Parathyroid adenoma (tissue), 2 donors: ENCODE measurements at regions not wholly inside any gene's neighbourhood (a gene's known extent, or its start where the extent isn't known, plus 50 kb on each side); places are given as distances from the start of the nearest gene placed in this dataset.
"Not testable (repeated sequence)": the region's sequence is repeated elsewhere in the genome, so short reads cannot be mapped to it uniquely, and the experiment has no call there.

Experiments used
- H2AFZ ChIP-seq: fragments of 300-600 bp; sonication (generic); one replicate; pipeline ENCODE4 v1.7.0; 2017; ENCODE audit warnings: antibody characterized with exemption, mild to moderate bottlenecking
- H3K27ac ChIP-seq: fragments of 300-600 bp; sonication (generic); one replicate; pipeline ENCODE4 v1.7.0; 2017
- H3K27me3 ChIP-seq: fragments of 300-600 bp; sonication (generic); one replicate; pipeline ENCODE4 v1.7.0; 2017; ENCODE audit warnings: low read length; ENCODE audit not compliant: control insufficient read depth, insufficient read depth
- H3K36me3 ChIP-seq: fragments of 300-600 bp; sonication (generic); one replicate; pipeline ENCODE4 v1.7.0; 2017; ENCODE audit warnings: low read length; ENCODE audit not compliant: control insufficient read depth, insufficient read depth
- H3K4me1 ChIP-seq: fragments of 300-600 bp; sonication (generic); one replicate; pipeline ENCODE4 v1.7.0; 2017; ENCODE audit warnings: control low read depth
- H3K4me2 ChIP-seq: fragments of 300-600 bp; sonication (generic); one replicate; pipeline ENCODE4 v1.7.0; 2017; ENCODE audit warnings: low read length
- H3K4me3 ChIP-seq: fragments of 300-600 bp; sonication (generic); one replicate; pipeline ENCODE4 v1.7.0; 2017; ENCODE audit warnings: low read depth, low read length
- H3K79me2 ChIP-seq: fragments of 300-600 bp; sonication (generic); one replicate; pipeline ENCODE4 v1.7.0; 2017; ENCODE audit warnings: control low read depth
- H3K9ac ChIP-seq: fragments of 300-600 bp; sonication (generic); one replicate; pipeline ENCODE4 v1.7.0; 2017; ENCODE audit warnings: mild to moderate bottlenecking
- H3K9me3 ChIP-seq: fragments of 300-600 bp; sonication (generic); one replicate; pipeline ENCODE4 v1.7.0; 2017; ENCODE audit warnings: low read length; ENCODE audit not compliant: control insufficient read depth
- TF ChIP-seq, protein P1 (sequence below): fragments of 300-600 bp; sonication (generic); IDR thresholded peaks from one replicate; pipeline ENCODE4 v1.7.0; 2017; ENCODE audit warnings: antibody characterized with exemption, mild to moderate bottlenecking
- donor health status: primary hyperparathyroidism.

DNA sequence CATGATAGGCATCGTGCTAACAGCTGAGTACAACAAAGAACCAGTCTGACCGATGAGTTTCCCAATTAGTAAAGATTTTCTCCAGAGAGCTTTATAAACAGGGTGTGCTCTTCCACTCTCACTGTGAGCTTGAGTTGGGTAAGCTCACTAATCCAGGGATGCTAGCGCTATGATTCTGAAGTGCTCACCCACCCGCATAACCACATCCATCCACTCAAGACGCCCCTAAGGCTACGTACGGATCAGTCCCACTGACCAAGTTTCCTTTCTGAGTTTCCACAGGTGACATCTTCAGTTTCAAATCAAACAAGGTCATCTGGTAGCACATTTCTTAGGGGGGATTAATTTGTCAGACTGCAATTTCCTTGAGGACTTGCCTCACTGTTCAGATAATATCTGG, 141.1 kb upstream of the ABI3BP start:
- peaks cover 3% of the 10 kb centered on the region for H3K9me3 ChIP-seq
- no peak overlapping the region for H2AFZ ChIP-seq
- H3K4me3 ChIP-seq = no peak overlapping the region
- H3K4me1 ChIP-seq = no peaks in the 10 kb centered on the region
- no peaks in the 10 kb centered on the region for H3K79me2 ChIP-seq
- H3K27me3 ChIP-seq = no peaks in the 10 kb centered on the region
- H3K36me3 ChIP-seq = no peaks in the 10 kb centered on the region
- TF ChIP-seq, protein P1, sequence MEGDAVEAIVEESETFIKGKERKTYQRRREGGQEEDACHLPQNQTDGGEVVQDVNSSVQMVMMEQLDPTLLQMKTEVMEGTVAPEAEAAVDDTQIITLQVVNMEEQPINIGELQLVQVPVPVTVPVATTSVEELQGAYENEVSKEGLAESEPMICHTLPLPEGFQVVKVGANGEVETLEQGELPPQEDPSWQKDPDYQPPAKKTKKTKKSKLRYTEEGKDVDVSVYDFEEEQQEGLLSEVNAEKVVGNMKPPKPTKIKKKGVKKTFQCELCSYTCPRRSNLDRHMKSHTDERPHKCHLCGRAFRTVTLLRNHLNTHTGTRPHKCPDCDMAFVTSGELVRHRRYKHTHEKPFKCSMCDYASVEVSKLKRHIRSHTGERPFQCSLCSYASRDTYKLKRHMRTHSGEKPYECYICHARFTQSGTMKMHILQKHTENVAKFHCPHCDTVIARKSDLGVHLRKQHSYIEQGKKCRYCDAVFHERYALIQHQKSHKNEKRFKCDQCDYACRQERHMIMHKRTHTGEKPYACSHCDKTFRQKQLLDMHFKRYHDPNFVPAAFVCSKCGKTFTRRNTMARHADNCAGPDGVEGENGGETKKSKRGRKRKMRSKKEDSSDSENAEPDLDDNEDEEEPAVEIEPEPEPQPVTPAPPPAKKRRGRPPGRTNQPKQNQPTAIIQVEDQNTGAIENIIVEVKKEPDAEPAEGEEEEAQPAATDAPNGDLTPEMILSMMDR = no peak
- no peak overlapping the region for H3K4me2 ChIP-seq
- no peak overlapping the region for H3K27ac ChIP-seq
- no peak overlapping the region for H3K9ac ChIP-seq

DNA sequence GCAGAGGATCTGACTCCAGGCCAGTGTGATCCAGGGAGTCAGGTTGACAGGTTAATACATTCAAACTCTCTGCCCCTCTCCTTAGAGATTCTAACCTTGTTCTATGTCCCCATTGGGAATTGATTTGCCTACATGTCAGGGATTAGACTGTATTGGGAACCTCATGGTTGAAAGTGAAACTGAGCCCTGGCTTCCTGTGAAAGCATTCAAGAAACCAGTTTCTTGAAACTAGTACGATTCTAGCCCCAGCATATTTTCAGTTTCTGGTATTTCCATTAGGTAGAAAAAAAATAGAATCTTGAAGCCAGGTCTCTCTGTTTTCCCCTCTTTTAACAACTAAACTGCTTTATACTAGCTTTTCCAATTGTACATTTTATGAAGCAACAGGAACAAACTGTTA, 140.4 kb upstream of the ABI3BP start:
- Histone ChIP-seq H3K27ac (no peak overlapping the region), H3K4me1 (no peaks in the 10 kb centered on the region)

DNA sequence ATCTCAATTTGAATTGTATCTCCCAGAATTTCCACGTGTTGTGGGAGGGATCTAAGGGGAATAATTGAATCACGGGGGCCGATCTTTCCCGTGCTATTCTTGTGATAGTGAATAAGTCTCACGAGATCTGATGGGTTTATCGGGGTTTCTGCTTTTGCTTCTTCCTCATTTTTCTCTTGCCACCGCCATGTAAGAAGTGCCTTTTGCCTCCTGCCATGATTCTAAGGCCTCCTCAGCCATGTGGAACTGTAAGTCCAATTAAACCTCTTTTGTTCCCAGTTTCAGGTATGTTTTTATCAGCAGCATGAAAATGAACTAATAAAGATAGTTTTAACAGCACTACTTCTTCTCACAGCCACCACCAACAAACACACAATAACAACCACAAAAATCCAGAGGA, 140.0 kb upstream of the ABI3BP start:
- not testable (repeated sequence) for H3K27me3 ChIP-seq, H3K4me2 ChIP-seq, H3K79me2 ChIP-seq, H3K4me3 ChIP-seq, H3K9ac ChIP-seq, H3K4me1 ChIP-seq, H3K9me3 ChIP-seq, H3K27ac ChIP-seq, H3K36me3 ChIP-seq
- H2AFZ ChIP-seq = peak overlapping the region; percentile 11

More for the DNA sequence above, 140.4 kb upstream of the ABI3BP start:
- no peaks in the 10 kb centered on the region for H3K36me3 ChIP-seq
- peaks cover 3% of the 10 kb centered on the region for H3K9me3 ChIP-seq
- no peak overlapping the region for H2AFZ ChIP-seq
- no peak overlapping the region for H3K4me2 ChIP-seq
- TF ChIP-seq, protein P1 = no peak
- H3K27me3 ChIP-seq = no peaks in the 10 kb centered on the region
- no peak overlapping the region for H3K4me3 ChIP-seq
- no peaks in the 10 kb centered on the region for H3K79me2 ChIP-seq
- no peak overlapping the region for H3K9ac ChIP-seq

DNA sequence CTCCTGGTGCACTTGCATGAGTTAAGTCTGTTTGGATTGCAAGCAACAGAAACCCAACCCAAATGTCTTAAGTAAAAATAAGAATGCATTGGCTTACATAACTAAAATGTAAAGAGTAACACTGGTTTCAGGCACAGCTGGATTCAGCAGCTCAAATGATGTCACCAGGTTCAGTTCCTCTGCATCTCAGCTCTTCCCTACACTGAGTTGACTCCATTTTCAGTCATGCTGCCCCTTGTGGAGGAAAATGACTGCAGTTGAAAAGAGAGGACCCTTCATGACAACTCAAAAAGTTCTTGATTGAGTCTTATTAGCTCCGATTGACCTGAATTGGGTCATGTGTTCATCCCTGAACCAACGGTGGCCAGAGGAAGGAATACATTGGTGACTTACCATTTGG, 138.5 kb upstream of the ABI3BP start:
- Histone ChIP-seq H3K27me3 (no peaks in the 10 kb centered on the region), H2AFZ (no peak overlapping the region), H3K36me3 (no peaks in the 10 kb centered on the region), H3K9ac (no peak overlapping the region), H3K4me2 (no peak overlapping the region), H3K9me3 (peaks cover 3% of the 10 kb centered on the region), H3K4me1 (no peaks in the 10 kb centered on the region), H3K27ac (no peak overlapping the region), H3K4me3 (no peak overlapping the region), H3K79me2 (no peaks in the 10 kb centered on the region)
- TF ChIP-seq, protein P1 = no peak

DNA sequence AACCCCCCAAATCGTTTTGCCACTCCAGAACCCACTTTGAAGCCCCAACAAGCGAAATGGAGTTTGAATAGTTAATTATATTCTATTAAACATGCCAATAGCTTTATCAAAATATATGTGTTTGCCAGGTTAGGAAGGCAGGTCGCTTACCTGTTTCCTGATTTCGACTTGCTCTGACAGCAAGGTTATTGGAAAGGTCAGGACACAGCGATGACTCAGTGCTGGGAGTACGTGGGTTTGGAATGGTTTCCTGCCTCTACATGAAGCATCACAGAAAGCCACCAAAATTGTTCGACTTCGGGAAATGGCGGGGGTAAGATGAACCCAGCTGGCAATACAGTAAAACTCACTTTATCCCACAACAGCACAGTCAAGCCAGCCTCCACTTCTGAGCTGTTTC, 135.6 kb upstream of the ABI3BP start:
- no peak overlapping the region for H3K4me2 ChIP-seq
- no peak overlapping the region for H3K27ac ChIP-seq
- no peak overlapping the region for H3K9ac ChIP-seq
- TF ChIP-seq, protein P1 = no peak
- no peak overlapping the region for H2AFZ ChIP-seq
- H3K4me3 ChIP-seq = no peak overlapping the region
- peaks cover 3% of the 10 kb centered on the region for H3K9me3 ChIP-seq
- H3K36me3 ChIP-seq = no peaks in the 10 kb centered on the region
- H3K27me3 ChIP-seq = no peaks in the 10 kb centered on the region
- H3K79me2 ChIP-seq = no peaks in the 10 kb centered on the region
- no peaks in the 10 kb centered on the region for H3K4me1 ChIP-seq
